HG03457 (cell line): ENCODE measurements at regions not wholly inside any gene's neighbourhood (a gene's known extent, or its start where the extent isn't known, plus 50 kb on each side); places are given as distances from the start of the nearest gene placed in this dataset.
"Not testable (repeated sequence)": the region's sequence is repeated elsewhere in the genome, so short reads cannot be mapped to it uniquely, and the experiment has no call there.

Source experiments
- ATAC-seq: cut with Tn5 transposase; IDR thresholded peaks from one replicate; pipeline ENCODE4 v1.9.1; 2021; ENCODE audit warnings: moderate number of reproducible peaks; ENCODE audit not compliant: unreplicated experiment

GRCh38 chr1:96104906-96105305 is 616.7 kb upstream of the PTBP2 start:
- ATAC-seq = no peak

- ATAC-seq = no peak
These were observed 604.9 kb upstream of the PTBP2 start for GRCh38 chr1:96116731-96117130.

- ATAC-seq = no peak
These were observed 591.2 kb upstream of the PTBP2 start for GRCh38 chr1:96130432-96130831.

- no peak for ATAC-seq
These were observed 576.9 kb upstream of the PTBP2 start for GRCh38 chr1:96144636-96145035.

GRCh38 chr1:96145492-96145891 is 576.1 kb upstream of the PTBP2 start:
- no peak for ATAC-seq

- not testable (repeated sequence) for ATAC-seq
These were observed 568.6 kb upstream of the PTBP2 start for GRCh38 chr1:96152957-96153356.

GRCh38 chr1:96157101-96157500 is 564.5 kb upstream of the PTBP2 start:
- ATAC-seq = no peak

- no peak for ATAC-seq
These were observed 562.2 kb upstream of the PTBP2 start for GRCh38 chr1:96159379-96159778.

- no peak for ATAC-seq
These were observed 557.5 kb upstream of the PTBP2 start for GRCh38 chr1:96164053-96164452.

- ATAC-seq = no peak
These were observed 543.5 kb upstream of the PTBP2 start for GRCh38 chr1:96178053-96178452.

- ATAC-seq = no peak
These were observed 538.1 kb upstream of the PTBP2 start for GRCh38 chr1:96183485-96183884.

- ATAC-seq = no peak
These were observed 537.7 kb upstream of the PTBP2 start for GRCh38 chr1:96183928-96184327.

- ATAC-seq = no peak
These were observed 536.4 kb upstream of the PTBP2 start for GRCh38 chr1:96185181-96185580.

- no peak for ATAC-seq
These were observed 534.6 kb upstream of the PTBP2 start for GRCh38 chr1:96187020-96187419.

- no peak for ATAC-seq
These were observed 530.4 kb upstream of the PTBP2 start for GRCh38 chr1:96191165-96191564.

GRCh38 chr1:96206451-96206850 is 515.1 kb upstream of the PTBP2 start:
- ATAC-seq = no peak

- no peak for ATAC-seq
These were observed 513.6 kb upstream of the PTBP2 start for GRCh38 chr1:96207936-96208335.

GRCh38 chr1:96208428-96208827 is 513.2 kb upstream of the PTBP2 start:
- ATAC-seq = no peak

- no peak for ATAC-seq
These were observed 511.5 kb upstream of the PTBP2 start for GRCh38 chr1:96210054-96210453.

GRCh38 chr1:96211202-96211601 is 510.4 kb upstream of the PTBP2 start:
- no peak for ATAC-seq

GRCh38 chr1:96214982-96215381 is 506.6 kb upstream of the PTBP2 start:
- ATAC-seq = no peak

GRCh38 chr1:96220651-96221050 is 500.9 kb upstream of the PTBP2 start:
- no peak for ATAC-seq

- ATAC-seq = no peak
These were observed 498.9 kb upstream of the PTBP2 start for GRCh38 chr1:96222701-96223100.

- not testable (repeated sequence) for ATAC-seq
These were observed 497.4 kb upstream of the PTBP2 start for GRCh38 chr1:96224229-96224628.
